ENCODE measurements at regions not wholly inside any gene's neighbourhood (a gene's known extent, or its start where the extent isn't known, plus 50 kb on each side); places are given as distances from the start of the nearest gene placed in this dataset.

GRCh38 chr3:162077108-162077507 is 580.5 kb downstream of the OTOL1 start (continued):
- TF ChIP-seq, protein P1, sequence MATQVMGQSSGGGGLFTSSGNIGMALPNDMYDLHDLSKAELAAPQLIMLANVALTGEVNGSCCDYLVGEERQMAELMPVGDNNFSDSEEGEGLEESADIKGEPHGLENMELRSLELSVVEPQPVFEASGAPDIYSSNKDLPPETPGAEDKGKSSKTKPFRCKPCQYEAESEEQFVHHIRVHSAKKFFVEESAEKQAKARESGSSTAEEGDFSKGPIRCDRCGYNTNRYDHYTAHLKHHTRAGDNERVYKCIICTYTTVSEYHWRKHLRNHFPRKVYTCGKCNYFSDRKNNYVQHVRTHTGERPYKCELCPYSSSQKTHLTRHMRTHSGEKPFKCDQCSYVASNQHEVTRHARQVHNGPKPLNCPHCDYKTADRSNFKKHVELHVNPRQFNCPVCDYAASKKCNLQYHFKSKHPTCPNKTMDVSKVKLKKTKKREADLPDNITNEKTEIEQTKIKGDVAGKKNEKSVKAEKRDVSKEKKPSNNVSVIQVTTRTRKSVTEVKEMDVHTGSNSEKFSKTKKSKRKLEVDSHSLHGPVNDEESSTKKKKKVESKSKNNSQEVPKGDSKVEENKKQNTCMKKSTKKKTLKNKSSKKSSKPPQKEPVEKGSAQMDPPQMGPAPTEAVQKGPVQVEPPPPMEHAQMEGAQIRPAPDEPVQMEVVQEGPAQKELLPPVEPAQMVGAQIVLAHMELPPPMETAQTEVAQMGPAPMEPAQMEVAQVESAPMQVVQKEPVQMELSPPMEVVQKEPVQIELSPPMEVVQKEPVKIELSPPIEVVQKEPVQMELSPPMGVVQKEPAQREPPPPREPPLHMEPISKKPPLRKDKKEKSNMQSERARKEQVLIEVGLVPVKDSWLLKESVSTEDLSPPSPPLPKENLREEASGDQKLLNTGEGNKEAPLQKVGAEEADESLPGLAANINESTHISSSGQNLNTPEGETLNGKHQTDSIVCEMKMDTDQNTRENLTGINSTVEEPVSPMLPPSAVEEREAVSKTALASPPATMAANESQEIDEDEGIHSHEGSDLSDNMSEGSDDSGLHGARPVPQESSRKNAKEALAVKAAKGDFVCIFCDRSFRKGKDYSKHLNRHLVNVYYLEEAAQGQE (IDR thresholded peaks at IDR 0.05; ENCODE audit: borderline replicate concordance), result no peak
- TF ChIP-seq, protein P1 (CRISPR knock-in tag; IDR thresholded peaks at IDR 0.05; ENCODE audit: low read depth), result no peak
- TF ChIP-seq, protein P2, sequence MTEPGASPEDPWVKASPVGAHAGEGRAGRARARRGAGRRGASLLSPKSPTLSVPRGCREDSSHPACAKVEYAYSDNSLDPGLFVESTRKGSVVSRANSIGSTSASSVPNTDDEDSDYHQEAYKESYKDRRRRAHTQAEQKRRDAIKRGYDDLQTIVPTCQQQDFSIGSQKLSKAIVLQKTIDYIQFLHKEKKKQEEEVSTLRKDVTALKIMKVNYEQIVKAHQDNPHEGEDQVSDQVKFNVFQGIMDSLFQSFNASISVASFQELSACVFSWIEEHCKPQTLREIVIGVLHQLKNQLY (CRISPR knock-in tag; conservative IDR thresholded peaks at IDR 0.05), result no peak
- TF ChIP-seq ZFP91 (CRISPR knock-in tag; IDR thresholded peaks at IDR 0.05) (no peak), ZNF197 (CRISPR knock-in tag; IDR thresholded peaks at IDR 0.05; ENCODE audit: low read depth) (no peak)
- TF ChIP-seq, protein P3, sequence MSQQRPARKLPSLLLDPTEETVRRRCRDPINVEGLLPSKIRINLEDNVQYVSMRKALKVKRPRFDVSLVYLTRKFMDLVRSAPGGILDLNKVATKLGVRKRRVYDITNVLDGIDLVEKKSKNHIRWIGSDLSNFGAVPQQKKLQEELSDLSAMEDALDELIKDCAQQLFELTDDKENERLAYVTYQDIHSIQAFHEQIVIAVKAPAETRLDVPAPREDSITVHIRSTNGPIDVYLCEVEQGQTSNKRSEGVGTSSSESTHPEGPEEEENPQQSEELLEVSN (IDR thresholded peaks at IDR 0.05; ENCODE audit: borderline replicate concordance in 1 of 2, extremely low read depth in 1 of 2, insufficient read depth in 1 of 2, insufficient read length in 1 of 2, low read depth in 1 of 2, low read length in 1 of 2, poor library complexity in 1 of 2, severe bottlenecking in 1 of 2), result no peak
